Natural killer cell (primary cell): ENCODE measurements at regions not wholly inside any gene's neighbourhood (a gene's known extent, or its start where the extent isn't known, plus 50 kb on each side); places are given as distances from the start of the nearest gene placed in this dataset.

Experiments
- ATAC-seq, 3 donors: fragments of 150-1000 bp in 2 of 3; fragments of 200-7000 bp in 1 of 3; cut with Tn5 transposase; 1 replicate in 1 of 3; 2 replicates in 2 of 3; pipeline ENCODE4 v1.10.0; 2021; ENCODE audit warnings: mild to moderate bottlenecking in 2 of 3, moderate library complexity in 2 of 3
- DNase-seq, 2 donors: peaks; one replicate each; pipeline versions ENCODE4 v3.0.0 to v3.0.0-alpha.2; 2013 to 2021; ENCODE audit warnings: mixed read lengths in 1 of 2
- H3K27ac ChIP-seq: one replicate; pipeline ENCODE4 v1.5.1; 2013; ENCODE audit warnings: mild to moderate bottlenecking, low read length
- H3K27me3 ChIP-seq: one replicate; pipeline ENCODE4 v1.6.1; 2013; ENCODE audit warnings: low read length; ENCODE audit not compliant: control insufficient read depth, insufficient read depth
- H3K36me3 ChIP-seq: one replicate; pipeline ENCODE4 v1.6.1; 2013; ENCODE audit warnings: low read length; ENCODE audit not compliant: control insufficient read depth, insufficient read depth
- H3K4me1 ChIP-seq: one replicate; pipeline ENCODE4 v1.6.1; 2013; ENCODE audit warnings: low read length; ENCODE audit not compliant: control insufficient read depth, insufficient read depth
- H3K4me3 ChIP-seq: one replicate; pipeline ENCODE4 v1.5.1; 2013; ENCODE audit warnings: low read length
- H3K9me3 ChIP-seq: one replicate; pipeline ENCODE4 v1.6.1; 2013; ENCODE audit warnings: low read length; ENCODE audit not compliant: control insufficient read depth, insufficient read depth
- H3K27ac Mint-ChIP-seq, 2 donors: one replicate each; pipeline ENCODE4 v1.8.0; 2022; ENCODE audit warnings: mild to moderate bottlenecking in 2 of 2, mixed read lengths in 2 of 2, moderate library complexity in 1 of 2
- H3K27me3 Mint-ChIP-seq, 2 donors: one replicate each; pipeline ENCODE4 v1.8.0; 2022; ENCODE audit warnings: low read depth in 2 of 2, mixed read lengths in 2 of 2
- H3K36me3 Mint-ChIP-seq: one replicate; pipeline ENCODE4 v1.8.0; 2022; ENCODE audit warnings: mixed read lengths
- H3K4me1 Mint-ChIP-seq, 2 donors: one replicate each; pipeline ENCODE4 v1.8.0; 2022; ENCODE audit warnings: mixed read lengths in 2 of 2
- H3K4me3 Mint-ChIP-seq: one replicate; pipeline ENCODE4 v1.8.0; 2022; ENCODE audit warnings: mild to moderate bottlenecking, moderate library complexity, mixed read lengths
- H3K9me3 Mint-ChIP-seq, 2 donors: one replicate each; pipeline ENCODE4 v1.8.0; 2022; ENCODE audit warnings: mixed read lengths in 2 of 2
- CTCF ChIP-seq: fragments of 200-600 bp; IDR thresholded peaks from one replicate; pipeline ENCODE4 v1.8.0; 2022; ENCODE audit warnings: antibody characterized with exemption
- WGBS: methylation state at CpG from one replicate; pipeline ENCODE4 v1.1.7; 2013; ENCODE audit warnings: missing lambda C conversion rate; ENCODE audit not compliant: insufficient coverage; 5-methylcytosine and 5-hydroxymethylcytosine counted together
- intact Hi-C: fragments of 100-400 bp; cut with micrococcal nuclease; formaldehyde crosslinking; loops from one replicate; pipeline ENCODE4 v1.14.2; 2022

- no peak for TF ChIP-seq CTCF
- intact Hi-C loops: no loop called here
- H3K27ac Mint-ChIP-seq: no peak overlapping the region
- no peak for ATAC-seq
- Histone ChIP-seq H3K4me1 (no peaks in the 10 kb centered on the region), H3K4me3 (no peak overlapping the region), H3K27ac (no peak overlapping the region), H3K9me3 (no peaks in the 10 kb centered on the region), H3K27me3 (no peaks in the 10 kb centered on the region), H3K36me3 (no peaks in the 10 kb centered on the region)
- H3K36me3 Mint-ChIP-seq: no peaks in the 10 kb centered on the region
- H3K4me1 Mint-ChIP-seq: no peaks in the 10 kb centered on the region
- no peak overlapping the region for H3K4me3 Mint-ChIP-seq
- DNase-seq: no peak
- no peaks in the 10 kb centered on the region for H3K9me3 Mint-ChIP-seq
- 89% methylated on average over 5 of the region's 5 CpGs for WGBS
- peaks cover 8 to 10% of the 10 kb centered on the region in 2 donors for H3K27me3 Mint-ChIP-seq
Measured at GRCh38 chr1:209509039-209509438, 74.5 kb upstream of the CAMK1G start.

GRCh38 chr1:209510063-209510462, 73.5 kb upstream of the CAMK1G start:
- H3K27ac ChIP-seq: no peak overlapping the region
- no peak overlapping the region for H3K27ac Mint-ChIP-seq
- WGBS: 90% methylated on average over 4 of the region's 4 CpGs
- DNase-seq: no peak
- no peak for TF ChIP-seq CTCF
- no peak for ATAC-seq
- H3K4me1 ChIP-seq: no peaks in the 10 kb centered on the region
- peaks cover 10 to 14% of the 10 kb centered on the region in 2 donors for H3K27me3 Mint-ChIP-seq
- intact Hi-C loops: no loop called here
- H3K9me3 Mint-ChIP-seq: no peaks in the 10 kb centered on the region
- H3K4me3 Mint-ChIP-seq: no peak overlapping the region
- no peaks in the 10 kb centered on the region for H3K9me3 ChIP-seq
- no peaks in the 10 kb centered on the region for H3K36me3 ChIP-seq
- no peaks in the 10 kb centered on the region for H3K4me1 Mint-ChIP-seq
- no peaks in the 10 kb centered on the region for H3K27me3 ChIP-seq
- H3K36me3 Mint-ChIP-seq: no peaks in the 10 kb centered on the region
- H3K4me3 ChIP-seq: no peak overlapping the region

- no peak overlapping the region for H3K27ac Mint-ChIP-seq
- DNase-seq: no peak
- Histone ChIP-seq H3K36me3 (no peaks in the 10 kb centered on the region), H3K27ac (no peak overlapping the region), H3K4me1 (no peaks in the 10 kb centered on the region), H3K4me3 (no peak overlapping the region), H3K27me3 (no peaks in the 10 kb centered on the region), H3K9me3 (no peaks in the 10 kb centered on the region)
- H3K36me3 Mint-ChIP-seq: no peaks in the 10 kb centered on the region
- no peak for TF ChIP-seq CTCF
- no peaks in the 10 kb centered on the region for H3K4me1 Mint-ChIP-seq
- no peaks in the 10 kb centered on the region for H3K9me3 Mint-ChIP-seq
- WGBS: 26% methylated on average over 2 of the region's 3 CpGs
- no peak for ATAC-seq
- peaks cover 14 to 15% of the 10 kb centered on the region in 2 donors for H3K27me3 Mint-ChIP-seq
- H3K4me3 Mint-ChIP-seq: no peak overlapping the region
- intact Hi-C loops: no loop called here
Measured at GRCh38 chr1:209511169-209511568, 72.3 kb upstream of the CAMK1G start.

- Mint-ChIP-seq H3K36me3 (no peaks in the 10 kb centered on the region), H3K9me3 (no peaks in the 10 kb centered on the region), H3K4me3 (no peak overlapping the region), H3K27ac (no peak overlapping the region), H3K4me1 (no peaks in the 10 kb centered on the region), H3K27me3 (peaks cover 6 to 11% of the 10 kb centered on the region in 2 donors)
- ATAC-seq: no peak
- TF ChIP-seq CTCF: no peak
- 70% methylated on average over 6 of the region's 6 CpGs for WGBS
- Histone ChIP-seq H3K36me3 (no peaks in the 10 kb centered on the region), H3K27ac (no peak overlapping the region), H3K9me3 (no peaks in the 10 kb centered on the region), H3K4me3 (no peak overlapping the region), H3K27me3 (no peaks in the 10 kb centered on the region), H3K4me1 (no peaks in the 10 kb centered on the region)
- intact Hi-C loops: no loop called here
- no peak for DNase-seq
Measured at GRCh38 chr1:209512821-209513220, 70.7 kb upstream of the CAMK1G start.
